T follicular helper cell (primary cell): ENCODE measurements at regions not wholly inside any gene's neighbourhood (a gene's known extent, or its start where the extent isn't known, plus 50 kb on each side); places are given as distances from the start of the nearest gene placed in this dataset.

Experiments
- DNase-seq: peaks from one replicate; pipeline ENCODE4 v3.0.0-alpha.2; 2020; ENCODE audit warnings: low read depth

GRCh38 chr20:56925082-56925830 is 296.1 kb downstream of the TFAP2C start:
- no peak for DNase-seq

GRCh38 chr20:56925831-56926170 is 296.7 kb downstream of the TFAP2C start:
- DNase-seq: no peak

- no peak for DNase-seq
Measured at GRCh38 chr20:56926501-56926900, 297.4 kb downstream of the TFAP2C start.

- DNase-seq: no peak
Measured at GRCh38 chr20:56927127-56927526, 298.0 kb downstream of the TFAP2C start.

GRCh38 chr20:56928007-56928406 is 298.9 kb downstream of the TFAP2C start:
- no peak for DNase-seq

GRCh38 chr20:56929606-56930005 is 300.5 kb downstream of the TFAP2C start:
- DNase-seq: no peak

- no peak for DNase-seq
Measured at GRCh38 chr20:56930876-56931275, 301.8 kb downstream of the TFAP2C start.

- DNase-seq: no peak
Measured at GRCh38 chr20:56932575-56933330, 303.6 kb downstream of the TFAP2C start.

GRCh38 chr20:56933331-56933698 is 304.2 kb downstream of the TFAP2C start:
- no peak for DNase-seq

GRCh38 chr20:56934888-56935287 is 305.8 kb downstream of the TFAP2C start:
- no peak for DNase-seq

- no peak for DNase-seq
Measured at GRCh38 chr20:56940466-56940865, 311.4 kb downstream of the TFAP2C start.

GRCh38 chr20:56941101-56941686 is 312.1 kb downstream of the TFAP2C start:
- DNase-seq: no peak

- no peak for DNase-seq
Measured at GRCh38 chr20:56943946-56944945, 315.1 kb downstream of the TFAP2C start.

- DNase-seq: no peak
Measured at GRCh38 chr20:56945057-56945456, 316.0 kb downstream of the TFAP2C start.

GRCh38 chr20:56945901-56946300 is 316.8 kb downstream of the TFAP2C start:
- no peak for DNase-seq

GRCh38 chr20:56949318-56949717 is 317.1 kb downstream of the BMP7 start:
- no peak for DNase-seq

GRCh38 chr20:56952258-56953047 is 314.0 kb downstream of the BMP7 start:
- DNase-seq: no peak

GRCh38 chr20:56953048-56953586 is 313.3 kb downstream of the BMP7 start:
- no peak for DNase-seq

- no peak for DNase-seq
Measured at GRCh38 chr20:56954797-56955196, 311.6 kb downstream of the BMP7 start.

- no peak for DNase-seq
Measured at GRCh38 chr20:56955680-56956079, 310.8 kb downstream of the BMP7 start.

GRCh38 chr20:56956534-56956933 is 309.9 kb downstream of the BMP7 start:
- DNase-seq: no peak
